ENCODE measurements at regions not wholly inside any gene's neighbourhood (a gene's known extent, or its start where the extent isn't known, plus 50 kb on each side); places are given as distances from the start of the nearest gene placed in this dataset.

DNA sequence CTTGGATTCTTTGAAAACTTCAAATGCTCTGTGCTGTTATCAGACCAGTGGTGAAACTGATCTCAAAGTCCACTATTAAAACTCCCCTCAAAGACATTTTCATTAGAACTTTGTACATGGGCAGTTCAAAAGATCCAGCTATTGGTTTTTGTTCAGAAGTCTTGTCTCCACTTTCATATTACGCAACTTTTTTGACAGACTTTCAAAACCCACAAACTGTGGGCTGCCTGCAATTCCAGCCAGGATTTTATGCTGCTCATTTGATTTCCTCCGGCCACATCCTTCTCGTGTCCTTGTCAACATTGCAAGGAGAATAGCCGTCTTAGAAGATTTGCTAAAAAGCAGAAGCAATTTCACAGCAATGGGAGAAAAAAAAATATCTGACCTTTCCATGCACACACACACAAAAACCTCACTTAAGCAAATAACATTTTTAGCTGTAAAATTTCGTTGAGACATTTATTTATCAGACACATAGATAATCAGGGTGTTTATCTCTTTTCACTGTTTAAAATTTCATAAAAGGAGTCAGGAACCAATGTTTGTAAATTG, 1990.5 kb downstream of the MAT2B start:
- TF ChIP-seq, protein P1, sequence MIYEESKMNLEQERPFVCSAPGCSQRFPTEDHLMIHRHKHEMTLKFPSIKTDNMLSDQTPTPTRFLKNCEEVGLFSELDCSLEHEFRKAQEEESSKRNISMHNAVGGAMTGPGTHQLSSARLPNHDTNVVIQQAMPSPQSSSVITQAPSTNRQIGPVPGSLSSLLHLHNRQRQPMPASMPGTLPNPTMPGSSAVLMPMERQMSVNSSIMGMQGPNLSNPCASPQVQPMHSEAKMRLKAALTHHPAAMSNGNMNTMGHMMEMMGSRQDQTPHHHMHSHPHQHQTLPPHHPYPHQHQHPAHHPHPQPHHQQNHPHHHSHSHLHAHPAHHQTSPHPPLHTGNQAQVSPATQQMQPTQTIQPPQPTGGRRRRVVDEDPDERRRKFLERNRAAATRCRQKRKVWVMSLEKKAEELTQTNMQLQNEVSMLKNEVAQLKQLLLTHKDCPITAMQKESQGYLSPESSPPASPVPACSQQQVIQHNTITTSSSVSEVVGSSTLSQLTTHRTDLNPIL (CRISPR knock-in tag; IDR thresholded peaks at IDR 0.05; ENCODE audit: low read depth) = no peak
- TF ChIP-seq ZFP30 (CRISPR knock-in tag; IDR thresholded peaks at IDR 0.05) = no peak
- no peak for TF ChIP-seq ARNTL (CRISPR knock-in tag; IDR thresholded peaks at IDR 0.05; ENCODE audit: borderline replicate concordance, low read depth)
- no peak for TF ChIP-seq TSHZ2 (CRISPR knock-in tag; IDR thresholded peaks at IDR 0.05)
- TF ChIP-seq ZFP3 (CRISPR knock-in tag; IDR thresholded peaks at IDR 0.05) = no peak

All from SK-N-SH treated with all-trans-retinoic acid at 6 μM for 48 hours (cell line).